Nephron progenitor cell (in vitro differentiated cells): ENCODE measurements at regions not wholly inside any gene's neighbourhood (a gene's known extent, or its start where the extent isn't known, plus 50 kb on each side); places are given as distances from the start of the nearest gene placed in this dataset.

Experiments used
- DNase-seq: peaks from one replicate; pipeline ENCODE4 v3.0.0; 2021
- H3K27ac Mint-ChIP-seq: 2 replicates; pipeline ENCODE4 v1.8.0; 2021; ENCODE audit warnings: mild to moderate bottlenecking, moderate library complexity, mixed read lengths
- H3K27me3 Mint-ChIP-seq: 2 replicates; pipeline ENCODE4 v1.8.0; 2021; ENCODE audit warnings: mild to moderate bottlenecking, low read depth, mixed read lengths; ENCODE audit not compliant: poor library complexity
- H3K36me3 Mint-ChIP-seq: 2 replicates; pipeline ENCODE4 v1.8.0; 2021; ENCODE audit warnings: low read depth, mixed read lengths
- H3K4me1 Mint-ChIP-seq: 2 replicates; pipeline ENCODE4 v1.8.0; 2021; ENCODE audit warnings: mixed read lengths
- H3K4me3 Mint-ChIP-seq: 2 replicates; pipeline ENCODE4 v1.8.0; 2021; ENCODE audit warnings: mild to moderate bottlenecking, moderate library complexity, mixed read lengths
- H3K9me3 Mint-ChIP-seq: 2 replicates; pipeline ENCODE4 v1.8.0; 2021; ENCODE audit warnings: mild to moderate bottlenecking, moderate library complexity, mixed read lengths
- CTCF ChIP-seq: fragments of 200-600 bp; sonication (generic); IDR thresholded peaks from 2 replicates; pipeline ENCODE4 v1.5.0; 2021; ENCODE audit warnings: antibody characterized with exemption

GRCh38 chr6:137434640-137435039, 59.6 kb downstream of the OLIG3 start:
- H3K27ac Mint-ChIP-seq, result no peak overlapping the region
- H3K36me3 Mint-ChIP-seq, result no peaks in the 10 kb centered on the region
- H3K4me1 Mint-ChIP-seq, result peaks cover 17% of the 10 kb centered on the region
- H3K27me3 Mint-ChIP-seq, result peaks cover 6% of the 10 kb centered on the region
- no peak for TF ChIP-seq CTCF
- no peak overlapping the region for H3K4me3 Mint-ChIP-seq
- no peak for DNase-seq
- peaks cover 20% of the 10 kb centered on the region for H3K9me3 Mint-ChIP-seq

DNA sequence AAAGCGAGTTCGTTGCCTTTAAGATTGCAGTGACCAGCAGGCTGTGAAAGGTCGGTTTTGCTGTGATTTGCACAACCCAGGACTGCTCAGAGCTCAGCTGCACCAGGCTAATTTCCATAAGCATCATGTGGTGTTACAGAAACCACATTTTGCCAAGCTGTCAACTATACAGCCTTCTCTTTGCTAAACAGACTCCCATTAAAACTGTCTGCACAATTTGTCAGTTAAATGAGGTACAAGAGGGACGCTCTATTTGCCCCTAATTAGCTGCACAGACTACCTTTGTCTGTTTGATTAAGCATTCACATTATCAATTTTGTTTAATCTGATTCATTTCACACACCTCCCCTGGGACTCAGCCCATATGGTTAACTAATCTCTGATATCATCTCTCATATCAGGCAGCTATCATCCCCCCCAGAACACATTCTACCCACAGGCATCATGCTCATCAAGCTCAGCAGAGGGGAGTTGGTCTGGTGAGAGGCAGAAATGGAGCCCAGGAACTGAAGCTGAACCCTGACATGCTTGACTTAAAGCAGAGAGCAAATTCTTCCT, 62.1 kb downstream of the OLIG3 start:
- H3K27me3 Mint-ChIP-seq, result peaks cover under 1% of the 10 kb centered on the region
- no peak overlapping the region for H3K27ac Mint-ChIP-seq
- H3K36me3 Mint-ChIP-seq, result no peaks in the 10 kb centered on the region
- peaks cover 17% of the 10 kb centered on the region for H3K4me1 Mint-ChIP-seq
- H3K4me3 Mint-ChIP-seq, result no peak overlapping the region
- no peak for TF ChIP-seq CTCF
- H3K9me3 Mint-ChIP-seq, result no peaks in the 10 kb centered on the region
- no peak for DNase-seq

DNA sequence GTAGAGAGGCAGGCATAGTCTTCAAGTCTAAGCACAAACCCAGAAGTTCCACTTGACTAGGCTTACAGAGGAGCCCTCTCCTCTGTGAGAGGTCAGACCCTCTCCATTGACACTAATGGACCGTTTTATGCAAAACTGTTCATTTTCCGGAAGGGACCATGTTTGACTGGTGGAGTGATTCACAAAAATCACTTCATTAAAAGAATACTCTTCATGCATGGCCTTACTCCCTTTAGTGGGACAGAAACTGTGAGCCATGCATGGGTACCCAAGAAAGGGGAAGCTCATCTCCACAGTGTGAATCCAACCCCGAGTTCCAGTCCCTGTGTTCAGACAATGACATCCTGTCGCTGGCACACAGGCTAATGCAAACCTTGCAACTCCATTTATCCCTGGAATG, 63.2 kb downstream of the OLIG3 start:
- Mint-ChIP-seq H3K27me3 (peaks cover 3% of the 10 kb centered on the region), H3K36me3 (no peaks in the 10 kb centered on the region), H3K4me3 (no peak overlapping the region), H3K27ac (no peak overlapping the region), H3K4me1 (peaks cover 17% of the 10 kb centered on the region), H3K9me3 (no peaks in the 10 kb centered on the region)
- no peak for DNase-seq
- no peak for TF ChIP-seq CTCF

DNA sequence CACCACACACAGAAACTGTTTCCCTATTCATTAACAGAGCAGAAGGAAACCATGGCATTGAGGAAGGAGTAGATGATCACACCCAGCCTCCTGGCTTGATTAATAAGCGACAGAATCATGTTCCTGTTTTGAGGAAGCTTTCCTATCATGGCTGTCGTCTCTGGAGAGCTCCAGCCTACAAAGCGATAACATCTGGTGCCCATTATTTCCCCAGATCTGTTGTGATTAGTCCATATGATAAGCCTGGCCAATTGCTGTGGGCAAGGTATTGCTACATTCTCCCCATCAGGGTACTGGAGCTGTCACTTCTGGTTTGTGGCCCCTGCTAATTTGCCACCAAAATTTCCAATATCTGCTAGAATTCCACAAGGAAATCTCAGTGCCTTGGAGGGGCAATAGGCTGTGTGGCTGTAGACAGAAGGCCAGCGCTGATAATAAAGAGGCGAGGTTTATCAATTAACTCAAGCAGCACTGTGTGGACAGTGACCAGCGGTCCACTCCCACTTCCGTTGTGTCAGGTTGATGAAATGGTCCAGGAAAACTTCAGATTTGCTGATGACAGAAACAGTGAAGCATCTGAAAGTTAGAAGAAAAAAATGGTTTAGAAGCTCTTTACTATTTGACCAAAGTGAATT, 66.4 kb downstream of the OLIG3 start:
- peaks cover 37% of the 10 kb centered on the region for H3K4me1 Mint-ChIP-seq
- TF ChIP-seq CTCF, result no peak
- DNase-seq, result no peak
- H3K27ac Mint-ChIP-seq, result no peak overlapping the region
- no peaks in the 10 kb centered on the region for H3K36me3 Mint-ChIP-seq
- H3K9me3 Mint-ChIP-seq, result no peaks in the 10 kb centered on the region
- H3K4me3 Mint-ChIP-seq, result no peak overlapping the region
- peaks cover 3% of the 10 kb centered on the region for H3K27me3 Mint-ChIP-seq

GRCh38 chr6:137426007-137426689, 68.0 kb downstream of the OLIG3 start:
- H3K9me3 Mint-ChIP-seq, result no peaks in the 10 kb centered on the region
- DNase-seq, result no peak
- H3K4me3 Mint-ChIP-seq, result no peak overlapping the region
- H3K4me1 Mint-ChIP-seq, result peaks cover 28% of the 10 kb centered on the region
- no peaks in the 10 kb centered on the region for H3K36me3 Mint-ChIP-seq
- peaks cover 7% of the 10 kb centered on the region for H3K27me3 Mint-ChIP-seq
- no peak for TF ChIP-seq CTCF
- H3K27ac Mint-ChIP-seq, result no peak overlapping the region
